OCI-LY3 (cell line): ENCODE measurements at regions not wholly inside any gene's neighbourhood (a gene's known extent, or its start where the extent isn't known, plus 50 kb on each side); places are given as distances from the start of the nearest gene placed in this dataset.

Experiments
- H2AFZ ChIP-seq: fragments of 200-600, 300-600 bp; shearing (Covaris generic); 2 replicates; pipeline ENCODE4 v1.6.0; 2014; ENCODE audit warnings: antibody characterized with exemption, low read depth, low read length
- H3K27ac ChIP-seq: fragments of 200-600, 300-600 bp; sonication (generic); 2 replicates; pipeline ENCODE4 v1.5.1; 2014; ENCODE audit warnings: mild to moderate bottlenecking, low read length, moderate library complexity, mixed read lengths
- H3K27me3 ChIP-seq: fragments of 200-600, 300-600 bp; sonication (generic); 2 replicates; pipeline ENCODE4 v1.6.1; 2014; ENCODE audit warnings: low read depth, low read length, mixed read lengths
- H3K36me3 ChIP-seq: fragments of 200-600, 300-600 bp; sonication (generic); replicated peaks from 2 replicates; pipeline ENCODE3; 2014; ENCODE audit warnings: low read depth, low read length, mixed read lengths
- H3K4me1 ChIP-seq: fragments of 300-600, 200-600 bp; sonication (generic); 2 replicates; pipeline ENCODE4 v1.6.1; 2014; ENCODE audit warnings: low read length, mixed read lengths
- H3K4me2 ChIP-seq: fragments of 200-600, 300-600 bp; sonication (generic); 2 replicates; pipeline ENCODE4 v1.6.1; 2014; ENCODE audit warnings: low read length, mixed read lengths
- H3K4me3 ChIP-seq: fragments of 300-600, 200-600 bp; sonication (generic); 2 replicates; pipeline ENCODE4 v1.5.1; 2014; ENCODE audit warnings: antibody characterized with exemption, mild to moderate bottlenecking, low read length, moderate library complexity
- H3K79me2 ChIP-seq: fragments of 300-600, 200-600 bp; shearing (Covaris generic); 2 replicates; pipeline ENCODE4 v1.6.1; 2014; ENCODE audit warnings: mild to moderate bottlenecking, low read length, mixed read lengths
- H3K9ac ChIP-seq: fragments of 300-600, 200-600 bp; shearing (Covaris generic); 2 replicates; pipeline ENCODE4 v1.6.0; 2014; ENCODE audit warnings: mild to moderate bottlenecking, low read length, moderate library complexity
- H3K9me3 ChIP-seq: fragments of 200-600, 300-600 bp; shearing (Covaris generic); 2 replicates; pipeline ENCODE4 v1.6.1; 2014; ENCODE audit warnings: low read length, mixed read lengths; ENCODE audit not compliant: insufficient read depth
- H4K20me1 ChIP-seq: fragments of 200-600, 300-600 bp; sonication (generic); 2 replicates; pipeline ENCODE4 v1.6.1; 2016; ENCODE audit warnings: low read length, mixed read lengths; ENCODE audit not compliant: insufficient read depth
- EZH2phosphoT487 ChIP-seq: fragments of 200-600 bp; shearing (Covaris generic); IDR thresholded peaks from 2 replicates; pipeline ENCODE4 v1.6.1; 2018; ENCODE audit warnings: antibody characterized with exemption, mixed run types, low read depth
- TF ChIP-seq, protein P1 (sequence below): fragments of 200-600, 300-600 bp; sonication (generic); IDR thresholded peaks from 2 replicates; pipeline ENCODE4 v1.5.1; 2014; ENCODE audit warnings: antibody characterized with exemption, low read length, low read depth

GRCh38 chr4:173661001-173661400, 131.0 kb upstream of the HAND2 start:
- no peak overlapping the region for H2AFZ ChIP-seq
- no peak overlapping the region for H3K4me3 ChIP-seq
- H3K4me1 ChIP-seq = no peaks in the 10 kb centered on the region
- H3K9me3 ChIP-seq = no peaks in the 10 kb centered on the region
- no peak overlapping the region for H3K4me2 ChIP-seq
- no peaks in the 10 kb centered on the region for H3K27me3 ChIP-seq
- no peaks in the 10 kb centered on the region for H3K36me3 ChIP-seq
- no peaks in the 10 kb centered on the region for H4K20me1 ChIP-seq
- no peak overlapping the region for H3K27ac ChIP-seq
- H3K79me2 ChIP-seq = no peaks in the 10 kb centered on the region
- no peak overlapping the region for H3K9ac ChIP-seq
- TF ChIP-seq, protein P1, sequence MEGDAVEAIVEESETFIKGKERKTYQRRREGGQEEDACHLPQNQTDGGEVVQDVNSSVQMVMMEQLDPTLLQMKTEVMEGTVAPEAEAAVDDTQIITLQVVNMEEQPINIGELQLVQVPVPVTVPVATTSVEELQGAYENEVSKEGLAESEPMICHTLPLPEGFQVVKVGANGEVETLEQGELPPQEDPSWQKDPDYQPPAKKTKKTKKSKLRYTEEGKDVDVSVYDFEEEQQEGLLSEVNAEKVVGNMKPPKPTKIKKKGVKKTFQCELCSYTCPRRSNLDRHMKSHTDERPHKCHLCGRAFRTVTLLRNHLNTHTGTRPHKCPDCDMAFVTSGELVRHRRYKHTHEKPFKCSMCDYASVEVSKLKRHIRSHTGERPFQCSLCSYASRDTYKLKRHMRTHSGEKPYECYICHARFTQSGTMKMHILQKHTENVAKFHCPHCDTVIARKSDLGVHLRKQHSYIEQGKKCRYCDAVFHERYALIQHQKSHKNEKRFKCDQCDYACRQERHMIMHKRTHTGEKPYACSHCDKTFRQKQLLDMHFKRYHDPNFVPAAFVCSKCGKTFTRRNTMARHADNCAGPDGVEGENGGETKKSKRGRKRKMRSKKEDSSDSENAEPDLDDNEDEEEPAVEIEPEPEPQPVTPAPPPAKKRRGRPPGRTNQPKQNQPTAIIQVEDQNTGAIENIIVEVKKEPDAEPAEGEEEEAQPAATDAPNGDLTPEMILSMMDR = no peak
- TF ChIP-seq EZH2phosphoT487 = no peak

- Histone ChIP-seq H3K4me3 (no peak overlapping the region), H3K27me3 (no peaks in the 10 kb centered on the region), H3K27ac (no peak overlapping the region), H3K4me2 (no peak overlapping the region), H3K79me2 (no peaks in the 10 kb centered on the region), H3K4me1 (no peaks in the 10 kb centered on the region), H3K36me3 (no peaks in the 10 kb centered on the region), H3K9ac (no peak overlapping the region), H2AFZ (no peak overlapping the region), H4K20me1 (no peaks in the 10 kb centered on the region), H3K9me3 (no peaks in the 10 kb centered on the region)
- TF ChIP-seq, protein P1 = no peak
- no peak for TF ChIP-seq EZH2phosphoT487
Measured at GRCh38 chr4:173656898-173657297, 126.9 kb upstream of the HAND2 start.

DNA sequence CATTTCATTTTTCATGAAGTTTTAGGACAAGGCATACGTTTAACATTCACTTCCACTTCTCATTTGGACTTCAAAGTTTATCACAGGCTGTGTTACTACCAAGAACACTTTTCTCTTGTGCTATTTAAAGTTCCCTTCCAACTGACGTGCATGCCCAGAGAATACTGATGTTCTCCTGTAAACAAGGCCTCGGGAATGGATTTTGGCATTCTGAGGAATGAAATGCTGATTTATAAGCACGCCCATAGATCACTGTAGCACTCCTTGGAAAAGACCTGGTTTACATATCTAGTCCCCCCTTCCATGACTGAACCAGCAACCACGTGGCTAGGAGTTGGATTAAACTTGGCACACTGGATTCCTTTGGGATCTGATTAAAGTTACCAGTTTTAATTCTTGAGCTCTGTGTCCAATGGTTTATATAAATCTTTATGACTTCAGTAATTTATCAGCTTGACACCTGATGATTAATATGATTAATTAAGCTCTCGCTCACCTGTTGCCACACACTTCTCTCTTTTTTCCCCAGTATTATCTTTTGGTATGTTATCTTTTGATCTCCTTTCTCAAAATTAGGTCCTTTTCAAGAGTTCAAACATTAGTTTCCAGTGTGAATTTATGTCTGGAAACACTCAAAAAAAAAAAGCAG, 122.4 kb upstream of the HAND2 start:
- Histone ChIP-seq H3K79me2 (no peaks in the 10 kb centered on the region), H3K36me3 (no peaks in the 10 kb centered on the region)

DNA sequence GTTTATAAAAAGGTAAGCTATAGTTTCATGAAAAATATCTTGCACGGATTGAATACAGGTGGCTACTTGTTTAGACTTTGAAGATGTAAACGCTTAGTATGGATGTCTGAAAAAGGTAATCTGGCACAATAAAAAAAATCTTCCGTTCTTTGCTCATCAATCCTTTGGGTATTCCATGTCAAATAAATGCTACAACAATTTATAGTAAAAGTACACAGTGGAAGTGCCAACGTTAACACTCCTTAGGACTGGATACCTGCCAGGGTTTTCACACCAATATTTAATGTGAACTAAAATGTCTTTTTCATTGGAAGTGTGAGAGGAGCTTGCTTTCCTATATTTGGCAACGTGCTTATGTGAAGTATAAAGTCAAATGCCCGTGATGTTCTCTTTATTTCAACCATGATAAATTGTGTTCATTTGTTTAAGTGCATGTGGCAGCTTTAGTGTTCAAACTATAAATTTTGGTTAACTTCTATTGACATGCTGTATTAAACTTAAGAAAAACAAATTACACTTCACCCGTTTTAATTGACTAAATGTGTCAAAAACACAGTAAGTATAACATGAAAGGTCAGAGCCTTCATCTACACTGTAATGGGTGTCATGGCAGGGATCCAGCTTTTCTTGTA, 121.7 kb upstream of the HAND2 start:
- H3K79me2 ChIP-seq = no peaks in the 10 kb centered on the region
- H3K27ac ChIP-seq = no peak overlapping the region
- TF ChIP-seq, protein P1 = no peak
- H3K4me2 ChIP-seq = no peak overlapping the region
- no peaks in the 10 kb centered on the region for H4K20me1 ChIP-seq
- H3K27me3 ChIP-seq = no peaks in the 10 kb centered on the region
- no peaks in the 10 kb centered on the region for H3K9me3 ChIP-seq
- no peak overlapping the region for H3K9ac ChIP-seq
- H2AFZ ChIP-seq = no peak overlapping the region
- no peak overlapping the region for H3K4me3 ChIP-seq
- no peaks in the 10 kb centered on the region for H3K36me3 ChIP-seq
- H3K4me1 ChIP-seq = no peaks in the 10 kb centered on the region

More for the DNA sequence above, 122.4 kb upstream of the HAND2 start:
- H3K4me2 ChIP-seq = no peak overlapping the region
- H3K9me3 ChIP-seq = no peaks in the 10 kb centered on the region
- no peaks in the 10 kb centered on the region for H3K4me1 ChIP-seq
- no peaks in the 10 kb centered on the region for H4K20me1 ChIP-seq
- no peak for TF ChIP-seq EZH2phosphoT487
- TF ChIP-seq, protein P1 = no peak
- H3K4me3 ChIP-seq = no peak overlapping the region
- H3K27me3 ChIP-seq = no peaks in the 10 kb centered on the region
- no peak overlapping the region for H2AFZ ChIP-seq
- H3K27ac ChIP-seq = no peak overlapping the region
- H3K9ac ChIP-seq = no peak overlapping the region
